ENCODE measurements at regions not wholly inside any gene's neighbourhood (a gene's known extent, or its start where the extent isn't known, plus 50 kb on each side); places are given as distances from the start of the nearest gene placed in this dataset.

DNA sequence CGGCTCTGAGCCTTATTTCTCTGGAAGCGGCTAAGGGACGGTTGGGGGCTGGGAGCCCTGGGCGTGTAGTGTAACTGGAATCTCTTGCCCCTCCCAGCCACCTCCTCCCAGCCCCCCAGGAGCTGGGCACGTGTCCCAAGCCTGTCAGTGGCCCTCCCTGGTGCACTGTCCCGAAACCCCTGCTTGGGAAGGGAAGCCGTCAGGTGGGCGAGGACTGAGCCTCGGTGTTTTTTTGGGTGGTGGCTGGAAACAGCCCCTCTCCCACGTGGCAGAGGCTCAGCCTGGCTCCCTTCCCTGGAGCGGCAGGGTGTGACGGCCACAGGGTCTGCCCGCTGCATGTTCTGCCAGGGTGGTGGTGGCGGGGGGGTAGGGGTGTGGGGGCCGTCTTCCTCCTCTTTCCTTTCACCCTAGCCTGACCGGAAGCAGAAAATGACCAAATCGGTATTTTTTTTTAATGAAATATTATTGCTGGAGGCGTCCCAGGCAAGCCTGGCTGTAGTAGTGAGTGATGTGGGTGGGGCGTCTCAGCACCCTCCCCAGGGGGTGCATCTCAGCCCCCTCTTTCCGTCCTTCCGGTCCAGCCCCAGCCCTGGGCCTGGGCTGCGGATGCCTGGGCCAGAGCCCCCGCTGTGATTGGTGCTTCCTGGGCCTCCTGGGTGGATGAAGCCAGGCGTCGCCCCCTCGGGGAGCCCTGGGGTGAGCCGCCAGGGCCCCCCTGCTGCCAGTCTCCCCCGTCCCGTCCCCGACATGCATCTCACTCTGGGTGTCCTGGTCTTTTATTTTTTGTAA is 58.8 kb upstream of the GOLGA8A start:
- TF ChIP-seq, protein P1, sequence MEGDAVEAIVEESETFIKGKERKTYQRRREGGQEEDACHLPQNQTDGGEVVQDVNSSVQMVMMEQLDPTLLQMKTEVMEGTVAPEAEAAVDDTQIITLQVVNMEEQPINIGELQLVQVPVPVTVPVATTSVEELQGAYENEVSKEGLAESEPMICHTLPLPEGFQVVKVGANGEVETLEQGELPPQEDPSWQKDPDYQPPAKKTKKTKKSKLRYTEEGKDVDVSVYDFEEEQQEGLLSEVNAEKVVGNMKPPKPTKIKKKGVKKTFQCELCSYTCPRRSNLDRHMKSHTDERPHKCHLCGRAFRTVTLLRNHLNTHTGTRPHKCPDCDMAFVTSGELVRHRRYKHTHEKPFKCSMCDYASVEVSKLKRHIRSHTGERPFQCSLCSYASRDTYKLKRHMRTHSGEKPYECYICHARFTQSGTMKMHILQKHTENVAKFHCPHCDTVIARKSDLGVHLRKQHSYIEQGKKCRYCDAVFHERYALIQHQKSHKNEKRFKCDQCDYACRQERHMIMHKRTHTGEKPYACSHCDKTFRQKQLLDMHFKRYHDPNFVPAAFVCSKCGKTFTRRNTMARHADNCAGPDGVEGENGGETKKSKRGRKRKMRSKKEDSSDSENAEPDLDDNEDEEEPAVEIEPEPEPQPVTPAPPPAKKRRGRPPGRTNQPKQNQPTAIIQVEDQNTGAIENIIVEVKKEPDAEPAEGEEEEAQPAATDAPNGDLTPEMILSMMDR (IDR thresholded peaks at IDR 0.05) = no peak
- TF ChIP-seq POLR2A (IDR thresholded peaks at IDR 0.05) = no peak

All from adrenal gland (tissue), 5 donors.